B cell (primary cell): ENCODE measurements at regions not wholly inside any gene's neighbourhood (a gene's known extent, or its start where the extent isn't known, plus 50 kb on each side); places are given as distances from the start of the nearest gene placed in this dataset.

Source experiments
- ATAC-seq: fragments of 200-7000 bp; cut with Tn5 transposase; one replicate; pipeline ENCODE4 v1.10.0; 2021; ENCODE audit warnings: low read depth, mild to moderate bottlenecking, moderate number of reproducible peaks, moderate library complexity
- CTCF ChIA-PET: fragments of 350-600 bp; sonication (Branson Sonifier 250); formaldehyde crosslinking; loops from one replicate; lab custom pipeline; 2021; ENCODE audit warnings: antibody characterized with exemption, inconsistent platforms; lab: Charles Lee
- POLR2A ChIA-PET: fragments of 350-600 bp; sonication (Branson Sonifier 250); formaldehyde crosslinking; loops from one replicate; lab custom pipeline; 2021; ENCODE audit warnings: antibody characterized with exemption; lab: Charles Lee
- DNase-seq: peaks from one replicate; pipeline ENCODE4 v3.0.0; 2013
- H2AFZ ChIP-seq: 2 replicates; pipeline ENCODE4 v1.6.1; 2012; ENCODE audit warnings: mild to moderate bottlenecking, low read depth, low read length; ENCODE audit not compliant: insufficient read depth, poor library complexity, severe bottlenecking
- H3K27ac ChIP-seq, 2 donors: 1 replicate in 1 of 2; 2 replicates in 1 of 2; pipeline ENCODE4 v1.5.1; 2012 to 2013; ENCODE audit warnings: low read length in 2 of 2, mild to moderate bottlenecking in 2 of 2, moderate library complexity in 1 of 2
- H3K27me3 ChIP-seq, 4 experiments: fragments of 200-600 bp in 1 of 4; sonication (generic) in 1 of 4; replicated peaks in 1 of 4; 1 replicate in 2 of 4; 2 replicates in 2 of 4; pipeline versions ENCODE4 v1.6.1 to v1.7.0; 2013 to 2016; ENCODE audit warnings: low read length in 3 of 4, mild to moderate bottlenecking in 2 of 4, mixed read lengths in 1 of 4, moderate library complexity in 1 of 4; ENCODE audit not compliant: insufficient read depth in 4 of 4, control insufficient read depth in 3 of 4; ENCODE audit errors: control extremely low read depth in 1 of 4
- H3K36me3 ChIP-seq, 2 experiments: replicated peaks in 1 of 2; 1 replicate in 1 of 2; 2 replicates in 1 of 2; pipeline versions ENCODE4 v1.6.1 to v1.7.1; 2013; ENCODE audit warnings: low read length in 1 of 2; ENCODE audit not compliant: insufficient read depth in 2 of 2, control insufficient read depth in 1 of 2; ENCODE audit errors: control extremely low read depth in 1 of 2, extremely low read depth in 1 of 2
- H3K4me1 ChIP-seq, 2 donors: fragments of 200-600 bp in 1 of 2; sonication (generic) in 1 of 2; 1 replicate in 1 of 2; 2 replicates in 1 of 2; pipeline versions ENCODE4 v1.5.1 to v1.6.1; 2013 to 2017; ENCODE audit warnings: low read length in 2 of 2; ENCODE audit not compliant: control insufficient read depth in 2 of 2, insufficient read depth in 2 of 2
- H3K4me2 ChIP-seq: replicated peaks from 2 replicates; pipeline ENCODE3; 2012; ENCODE audit warnings: mild to moderate bottlenecking, low read depth, low read length; ENCODE audit not compliant: poor library complexity, severe bottlenecking
- H3K4me3 ChIP-seq, 5 experiments: fragments of 200-600 bp in 1 of 5; sonication (generic) in 1 of 5; 1 replicate in 3 of 5; 2 replicates in 2 of 5; pipeline versions ENCODE4 v1.5.1 to v1.7.0; 2011 to 2016; ENCODE audit warnings: low read length in 4 of 5, mild to moderate bottlenecking in 4 of 5, low read depth in 2 of 5, control low read depth in 1 of 5, moderate library complexity in 1 of 5; ENCODE audit not compliant: insufficient read depth in 1 of 5; ENCODE audit errors: control extremely low read depth in 1 of 5, extremely low read depth in 1 of 5
- H3K79me2 ChIP-seq: fragments of 200-600 bp; sonication (generic); one replicate; pipeline ENCODE4 v1.6.0; 2016; ENCODE audit warnings: low read length; ENCODE audit not compliant: control insufficient read depth, insufficient read depth
- H3K9ac ChIP-seq: fragments of 200-600 bp; sonication (generic); 2 replicates; pipeline ENCODE4 v1.6.1; 2017; ENCODE audit warnings: mild to moderate bottlenecking, low read length, moderate library complexity
- H3K9me3 ChIP-seq, 3 donors: one replicate each; pipeline versions ENCODE4 v1.6.1 to v1.7.1; 2013; ENCODE audit warnings: low read length in 2 of 3; ENCODE audit not compliant: control insufficient read depth in 2 of 3, insufficient read depth in 1 of 3; ENCODE audit errors: control extremely low read depth in 1 of 3
- H4K20me1 ChIP-seq: 2 replicates; pipeline ENCODE4 v1.6.0; 2012; ENCODE audit warnings: mild to moderate bottlenecking, low read length; ENCODE audit not compliant: insufficient read depth, control insufficient read depth, poor library complexity, severe bottlenecking
- H3K27ac Mint-ChIP-seq: one replicate; pipeline ENCODE4 v1.8.0; 2021; ENCODE audit warnings: mixed read lengths
- H3K27me3 Mint-ChIP-seq: one replicate; pipeline ENCODE4 v1.8.0; 2021; ENCODE audit warnings: mixed read lengths
- H3K4me1 Mint-ChIP-seq: one replicate; pipeline ENCODE4 v1.8.0; 2021; ENCODE audit warnings: mixed read lengths
- H3K4me3 Mint-ChIP-seq: one replicate; pipeline ENCODE4 v1.8.0; 2021; ENCODE audit warnings: mixed read lengths
- H3K9me3 Mint-ChIP-seq: one replicate; pipeline ENCODE4 v1.8.0; 2022; ENCODE audit warnings: mixed read lengths; ENCODE audit not compliant: insufficient read depth
- CTCF ChIP-seq: fragments of 200-600 bp; IDR thresholded peaks from one replicate; pipeline ENCODE4 v1.8.0; 2022; ENCODE audit warnings: antibody characterized with exemption, mild to moderate bottlenecking
- EZH2 ChIP-seq: IDR thresholded peaks from 2 replicates; pipeline ENCODE4 v1.6.1; 2012; ENCODE audit warnings: borderline replicate concordance, low read depth, mild to moderate bottlenecking, moderate library complexity, low read length; ENCODE audit not compliant: insufficient read depth, poor library complexity, severe bottlenecking
- WGBS: methylation state at CpG from one replicate; pipeline ENCODE4 v1.1.5; 2013; ENCODE audit warnings: missing lambda C conversion rate; ENCODE audit not compliant: insufficient coverage; 5-methylcytosine and 5-hydroxymethylcytosine counted together
- intact Hi-C: fragments of 100-400 bp; cut with micrococcal nuclease; formaldehyde crosslinking; loops from one replicate; pipeline ENCODE4 v1.10.0; 2022

- no peaks in the 10 kb centered on the region for H3K79me2 ChIP-seq
- H3K4me1 ChIP-seq = no peaks in the 10 kb centered on the region
- no peak overlapping the region for H2AFZ ChIP-seq
- Mint-ChIP-seq H3K27me3 (no peaks in the 10 kb centered on the region), H3K9me3 (peaks cover 3% of the 10 kb centered on the region), H3K4me3 (no peak overlapping the region), H3K27ac (no peak overlapping the region), H3K4me1 (no peaks in the 10 kb centered on the region)
- no peaks in the 10 kb centered on the region for H3K9me3 ChIP-seq
- no peaks in the 10 kb centered on the region for H4K20me1 ChIP-seq
- WGBS = 100% methylated on average over 3 of the region's 3 CpGs
- H3K36me3 ChIP-seq = no peaks in the 10 kb centered on the region
- no peak overlapping the region for H3K9ac ChIP-seq
- TF ChIP-seq EZH2 (no peak), CTCF (no peak)
- no peaks in the 10 kb centered on the region for H3K27me3 ChIP-seq
- DNase-seq (no peak), ATAC-seq (no peak)
- H3K4me2 ChIP-seq = no peak overlapping the region
- no peak overlapping the region for H3K27ac ChIP-seq
- CTCF ChIA-PET = no interaction called here
- H3K4me3 ChIP-seq = no peak overlapping the region
- intact Hi-C loops = no loop called here
- POLR2A ChIA-PET = no interaction called here
These were observed 860.9 kb upstream of the CXADR start for GRCh38 chr21:16651956-16652355.

GRCh38 chr21:16663436-16663835 lies 849.4 kb upstream of the CXADR start:
- Mint-ChIP-seq H3K27ac (no peak overlapping the region), H3K27me3 (no peaks in the 10 kb centered on the region), H3K9me3 (peaks cover 2% of the 10 kb centered on the region), H3K4me1 (no peaks in the 10 kb centered on the region), H3K4me3 (no peak overlapping the region)
- no CpG with 5 or more reads among the region's 2 CpGs for WGBS
- Histone ChIP-seq H3K4me3 (no peak overlapping the region), H3K9ac (no peak overlapping the region), H2AFZ (no peak overlapping the region), H3K27ac (no peak overlapping the region), H3K9me3 (peaks cover 0 to 4% (median 0%) of the 10 kb centered on the region in 3 donors), H3K4me2 (no peak overlapping the region), H4K20me1 (no peaks in the 10 kb centered on the region), H3K4me1 (no peaks in the 10 kb centered on the region), H3K36me3 (no peaks in the 10 kb centered on the region), H3K27me3 (no peaks in the 10 kb centered on the region), H3K79me2 (no peaks in the 10 kb centered on the region)
- DNase-seq (no peak), ATAC-seq (no peak)
- ChIA-PET POLR2A (no interaction called here), CTCF (no interaction called here)
- TF ChIP-seq EZH2 (no peak), CTCF (no peak)
- intact Hi-C loops = no loop called here
